Epidermal melanocyte (primary cell): ENCODE measurements at regions not wholly inside any gene's neighbourhood (a gene's known extent, or its start where the extent isn't known, plus 50 kb on each side); places are given as distances from the start of the nearest gene placed in this dataset.
"Not testable (repeated sequence)": the region's sequence is repeated elsewhere in the genome, so short reads cannot be mapped to it uniquely, and the experiment has no call there.

ENCODE experiments used
- DNase-seq: peaks from one replicate; pipeline ENCODE4 v3.0.0; 2011; ENCODE audit warnings: low spot score; ENCODE audit not compliant: insufficient read length

DNA sequence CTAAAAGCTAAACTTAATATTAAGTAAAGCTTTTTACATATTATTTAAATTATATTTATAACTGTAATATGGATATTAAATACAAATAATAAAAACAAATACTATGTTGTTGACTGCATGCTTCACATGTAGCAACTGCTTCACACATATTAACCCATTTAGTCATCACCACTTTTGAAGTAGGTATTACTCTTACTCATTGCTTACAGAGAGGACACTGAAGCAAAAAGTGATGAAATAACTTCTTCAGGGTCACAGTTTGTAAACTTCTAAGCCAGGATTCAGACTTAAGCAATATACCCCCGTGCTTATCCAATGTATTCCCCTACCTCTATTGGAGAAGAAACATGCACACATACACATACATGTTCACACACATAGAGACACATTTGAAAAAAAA is 166.6 kb downstream of the DKK2 start:
- DNase-seq, result no peak

- no peak for DNase-seq
Measured at GRCh38 chr4:106868381-106869035, 167.6 kb downstream of the DKK2 start.

DNA sequence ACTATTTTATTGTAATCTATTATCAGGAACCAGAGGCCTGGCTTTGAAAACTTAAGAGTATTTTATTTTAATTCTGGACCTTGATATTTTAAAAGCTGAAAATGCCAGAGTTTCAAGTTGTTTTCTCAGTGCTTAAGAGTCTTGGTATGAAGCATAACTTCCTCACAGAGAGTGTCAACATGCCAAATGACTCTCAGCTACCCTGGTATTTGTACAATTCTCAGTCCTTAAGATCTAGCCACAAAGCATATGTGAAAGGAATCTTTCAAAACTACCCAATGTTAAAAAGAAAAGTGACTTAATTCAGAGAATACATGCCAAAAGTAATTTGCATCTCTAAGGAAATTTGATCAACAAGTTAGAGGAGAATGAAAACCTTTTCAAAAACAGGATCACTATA is 171.9 kb downstream of the DKK2 start:
- DNase-seq, result no peak

DNA sequence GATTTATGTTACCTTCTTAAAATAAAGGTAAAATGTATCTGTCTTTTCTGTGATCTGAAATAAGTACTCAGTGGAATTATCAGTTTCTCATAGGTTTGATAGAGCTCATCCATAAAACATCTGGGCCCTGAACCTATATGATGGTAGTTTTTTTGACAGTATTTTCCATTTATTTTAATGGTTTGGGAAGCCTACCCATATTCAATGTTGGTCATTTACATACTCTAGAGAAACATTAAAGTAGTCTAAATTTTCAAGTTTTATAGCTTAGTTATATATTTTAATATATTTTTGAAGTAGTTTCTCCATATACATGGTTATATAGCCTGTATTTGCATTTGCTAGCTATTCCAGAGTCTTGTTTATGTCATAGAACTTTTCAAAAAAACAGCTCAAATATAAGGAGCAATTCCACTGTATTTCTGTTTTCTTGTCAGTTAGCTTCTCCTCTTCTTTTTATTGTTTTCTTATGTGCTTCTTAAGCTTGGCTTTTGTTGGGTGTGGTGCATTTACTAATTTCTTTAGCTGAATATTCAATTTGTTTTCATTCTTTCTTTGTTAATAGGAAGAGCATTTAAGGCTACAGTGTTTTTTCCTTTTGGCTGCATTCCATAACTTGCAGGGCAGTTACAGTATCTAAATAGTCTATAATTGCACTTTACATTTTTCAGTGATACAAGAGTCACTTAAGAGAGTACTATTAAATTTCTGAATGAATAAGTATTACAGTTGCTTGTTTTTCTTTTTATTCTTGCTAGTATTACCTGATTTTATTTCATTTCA is 181.4 kb downstream of the DKK2 start:
- DNase-seq, result no peak

- no peak for DNase-seq
Measured at GRCh38 chr4:106852426-106852825, 183.7 kb downstream of the DKK2 start.

DNA sequence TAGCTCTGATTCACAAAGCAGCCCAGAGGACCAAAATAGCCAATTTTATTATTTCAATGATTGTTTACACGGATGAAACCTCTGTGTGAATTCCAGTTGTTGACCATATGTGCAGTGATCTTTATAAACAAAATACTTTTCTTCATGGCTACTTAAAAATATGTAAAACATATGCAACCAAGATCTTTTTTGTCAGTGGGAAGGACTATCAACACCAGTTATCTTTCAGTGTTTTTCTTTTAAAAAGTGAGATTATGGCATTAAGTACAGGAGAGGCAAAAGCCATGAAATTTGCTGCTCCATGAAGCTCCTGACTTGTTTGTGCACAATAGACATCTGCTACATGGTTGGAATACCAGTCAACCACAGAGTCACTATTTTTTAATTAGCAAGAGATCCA is 184.4 kb downstream of the DKK2 start:
- no peak for DNase-seq

GRCh38 chr4:106850691-106851090 is 185.4 kb downstream of the DKK2 start:
- no peak for DNase-seq

- DNase-seq, result no peak
Measured at GRCh38 chr4:106835919-106836318, 200.2 kb downstream of the DKK2 start.

- DNase-seq, result no peak
Measured at GRCh38 chr4:106830879-106831278, 205.2 kb downstream of the DKK2 start.

- DNase-seq, result no peak
Measured at GRCh38 chr4:106818764-106819163, 217.3 kb downstream of the DKK2 start.

DNA sequence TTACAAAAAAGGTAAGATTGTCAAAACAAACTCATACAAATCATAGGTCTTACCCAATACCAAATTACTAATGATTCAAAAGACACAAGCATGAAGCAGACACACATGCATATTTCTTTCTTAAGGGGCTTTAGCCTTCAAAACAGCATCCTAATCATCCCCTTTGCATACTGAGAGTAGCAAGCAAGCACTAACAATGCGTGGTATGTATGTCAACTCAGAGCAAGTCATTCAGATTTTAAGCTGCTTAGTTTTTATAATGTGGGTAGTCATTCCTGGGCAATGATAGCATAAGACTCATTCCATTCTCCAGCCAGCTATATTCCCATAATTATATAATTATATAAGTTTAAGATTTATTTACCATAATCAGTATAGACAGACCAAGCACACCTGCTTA is 219.6 kb downstream of the DKK2 start:
- DNase-seq, result no peak

GRCh38 chr4:106810122-106810521 is 226.0 kb downstream of the DKK2 start:
- no peak for DNase-seq

- DNase-seq, result no peak
Measured at GRCh38 chr4:106809076-106809475, 227.0 kb downstream of the DKK2 start.

- DNase-seq, result no peak
Measured at GRCh38 chr4:106806158-106806797, 229.8 kb downstream of the DKK2 start.

- DNase-seq, result no peak
Measured at GRCh38 chr4:106803083-106803482, 233.0 kb downstream of the DKK2 start.

- DNase-seq, result no peak
Measured at GRCh38 chr4:106801386-106801785, 234.7 kb downstream of the DKK2 start.

- no peak for DNase-seq
Measured at GRCh38 chr4:106796876-106797275, 239.2 kb downstream of the DKK2 start.

DNA sequence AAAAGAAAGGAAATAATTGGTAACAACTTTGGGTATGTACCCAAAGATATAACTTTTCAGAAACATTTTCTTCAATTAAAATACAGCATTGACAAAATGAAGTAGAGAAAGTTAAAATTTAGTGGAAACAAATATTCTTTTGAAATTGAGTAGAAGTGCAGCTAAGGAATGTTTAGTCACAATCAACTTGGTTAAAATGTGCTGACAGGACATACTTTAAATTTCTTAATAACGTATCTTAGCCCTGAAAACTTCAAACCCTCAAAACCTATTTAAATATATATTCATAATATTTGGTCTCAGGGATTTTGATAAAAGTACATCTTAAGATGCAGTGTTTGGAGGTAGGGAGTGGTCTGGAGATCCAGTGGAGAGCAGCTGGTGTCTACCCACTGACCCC is 240.8 kb downstream of the DKK2 start:
- no peak for DNase-seq

GRCh38 chr4:106793933-106794332 is 242.2 kb downstream of the DKK2 start:
- no peak for DNase-seq

DNA sequence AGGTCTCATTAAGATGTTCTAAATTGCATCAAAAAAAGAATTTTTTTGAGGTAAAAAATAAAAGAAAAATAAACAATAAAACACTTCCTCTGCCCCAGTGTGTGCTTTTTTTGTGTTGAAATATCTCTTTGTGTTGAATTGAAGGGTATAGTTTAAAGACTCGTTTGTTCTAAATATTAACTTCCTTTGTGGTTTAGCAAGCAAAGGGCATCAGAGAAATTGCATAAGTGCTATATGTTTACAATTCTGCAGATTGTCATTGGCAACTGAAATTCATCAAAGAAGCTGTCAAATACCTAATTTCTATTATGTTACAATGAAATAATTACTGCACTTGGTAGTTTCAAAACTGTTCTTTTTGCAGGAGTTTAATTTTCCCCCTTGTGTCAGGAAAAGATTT is 260.5 kb downstream of the DKK2 start:
- no peak for DNase-seq

GRCh38 chr4:106774055-106774454 is 262.1 kb downstream of the DKK2 start:
- DNase-seq, result not testable (repeated sequence)

DNA sequence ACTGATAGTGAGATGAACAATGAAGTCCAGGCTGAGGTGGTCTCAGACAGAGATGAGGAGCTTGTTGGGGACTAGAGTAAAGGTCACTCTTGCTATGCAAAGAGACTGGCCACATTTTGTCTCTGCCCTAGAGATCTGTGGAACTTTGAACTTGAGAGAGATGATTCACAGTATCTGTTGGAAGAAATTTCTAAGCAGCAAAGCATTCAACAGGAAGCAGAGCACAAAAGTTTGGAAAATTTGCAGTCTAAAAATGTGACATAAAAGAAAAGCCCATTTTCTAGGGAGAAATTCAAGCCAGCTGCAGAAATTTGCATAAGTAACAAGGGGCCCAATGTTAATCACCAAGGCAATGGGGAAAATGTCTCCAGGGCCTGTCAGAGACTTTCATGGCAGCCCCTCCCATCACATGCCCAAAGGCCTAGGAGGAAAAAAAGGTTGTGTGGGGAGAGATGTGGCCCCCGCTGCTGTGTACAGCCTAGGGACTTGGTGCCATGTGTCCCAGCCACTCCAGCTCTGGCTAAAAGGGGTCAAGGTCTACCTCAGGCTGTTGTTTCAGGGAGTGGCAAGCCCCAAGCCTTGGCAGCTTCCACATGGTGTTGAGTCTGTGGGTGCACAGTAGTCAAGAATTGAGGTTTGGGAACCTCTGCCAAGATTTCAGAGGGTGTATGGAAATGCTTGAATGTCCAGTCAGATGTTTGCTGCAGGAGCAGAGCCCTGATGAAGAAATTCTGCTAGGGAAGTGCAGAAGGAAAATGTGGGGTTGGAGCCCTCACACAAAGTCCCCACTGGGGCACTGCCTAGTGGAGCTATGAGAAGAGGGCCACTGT is 262.8 kb downstream of the DKK2 start:
- no peak for DNase-seq
